Body of pancreas (tissue), 4 donors: ENCODE measurements at regions not wholly inside any gene's neighbourhood (a gene's known extent, or its start where the extent isn't known, plus 50 kb on each side); places are given as distances from the start of the nearest gene placed in this dataset.

Source experiments
- ATAC-seq: fragments of 150-250 bp; one replicate; pipeline ENCODE4 v1.9.1; 2016
- DNase-seq, 4 donors: peaks; one replicate each; pipeline ENCODE4 v3.0.0-alpha.2; 2019
- H3K27ac ChIP-seq, 4 donors: fragments of 200-600 bp; sonication (generic); 1 replicate in 3 of 4; 2 replicates in 1 of 4; pipeline versions ENCODE4 v1.5.1 to v1.6.1; 2016 to 2019; ENCODE audit warnings: mild to moderate bottlenecking in 1 of 4, mixed read lengths in 1 of 4, moderate library complexity in 1 of 4
- H3K27me3 ChIP-seq, 2 donors: fragments of 200-600 bp; sonication (generic); one replicate each; pipeline ENCODE4 v1.6.0; 2016; ENCODE audit warnings: mild to moderate bottlenecking in 1 of 2
- H3K36me3 ChIP-seq, 2 donors: fragments of 200-600 bp; sonication (generic); replicated peaks in 1 of 2; 2 replicates each; pipeline ENCODE4 v1.5.1; 2016; ENCODE audit warnings: low read depth in 2 of 2; ENCODE audit not compliant: insufficient read depth in 1 of 2
- H3K4me1 ChIP-seq: fragments of 200-600 bp; sonication (generic); one replicate; pipeline ENCODE4 v1.6.0; 2016
- H3K4me3 ChIP-seq, 2 donors: fragments of 200-600 bp; sonication (generic); 1 replicate in 1 of 2; 2 replicates in 1 of 2; pipeline ENCODE4 v1.5.1; 2016 to 2019
- H3K9me3 ChIP-seq, 3 donors: fragments of 200-600 bp; sonication (generic); 1 replicate in 2 of 3; 2 replicates in 1 of 3; pipeline ENCODE4 v1.5.1; 2016
- POLR2A ChIP-seq, 3 donors: fragments of 450-650 bp; IDR thresholded peaks; one replicate each; pipeline ENCODE4 v1.6.1; 2016; ENCODE audit warnings: antibody characterized with exemption in 3 of 3, mild to moderate bottlenecking in 2 of 3
- WGBS, 2 donors: methylation state at CpG; one replicate each; pipeline ENCODE4 v1.1.5; 2017; 5-methylcytosine and 5-hydroxymethylcytosine counted together
- intact Hi-C: fragments of 100-400 bp; cut with DNase I; formaldehyde crosslinking; loops from one replicate; pipeline ENCODE4 v1.15.1; 2023
- TF ChIP-seq, protein P1 (sequence below), 7 experiments: fragments of 450-650 bp in 4 of 7; fragments of 200-600 bp in 3 of 7; sonication (generic) in 3 of 7; IDR thresholded peaks; one replicate each; pipeline ENCODE4 v1.5.1; 2016 to 2019; ENCODE audit warnings: antibody characterized with exemption in 7 of 7

DNA sequence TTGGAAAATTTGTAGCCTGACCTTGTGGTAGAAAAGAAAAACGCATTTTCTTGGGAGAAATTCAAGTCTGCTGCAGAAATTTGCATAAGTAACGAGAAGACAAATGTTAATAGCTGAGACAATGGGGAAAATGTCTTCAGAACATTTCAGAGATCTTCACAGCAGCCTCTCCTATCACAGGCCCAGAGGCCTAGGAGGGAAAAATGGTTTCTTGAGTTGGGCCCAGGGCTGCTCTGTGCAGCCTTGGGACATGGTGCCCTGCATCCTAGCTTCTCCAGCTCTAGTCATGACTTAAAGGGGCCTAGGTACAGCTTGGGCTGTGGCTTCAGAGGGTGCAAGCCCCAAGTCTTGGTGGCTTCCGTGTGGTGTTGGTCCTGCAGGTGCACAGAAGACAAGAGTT, 104.2 kb downstream of the ZNF621 start:
- H3K9me3 ChIP-seq, result peaks cover 0 to 10% (median 0%) of the 10 kb centered on the region in 3 donors
- intact Hi-C loops, result no loop called here
- TF ChIP-seq, protein P1, sequence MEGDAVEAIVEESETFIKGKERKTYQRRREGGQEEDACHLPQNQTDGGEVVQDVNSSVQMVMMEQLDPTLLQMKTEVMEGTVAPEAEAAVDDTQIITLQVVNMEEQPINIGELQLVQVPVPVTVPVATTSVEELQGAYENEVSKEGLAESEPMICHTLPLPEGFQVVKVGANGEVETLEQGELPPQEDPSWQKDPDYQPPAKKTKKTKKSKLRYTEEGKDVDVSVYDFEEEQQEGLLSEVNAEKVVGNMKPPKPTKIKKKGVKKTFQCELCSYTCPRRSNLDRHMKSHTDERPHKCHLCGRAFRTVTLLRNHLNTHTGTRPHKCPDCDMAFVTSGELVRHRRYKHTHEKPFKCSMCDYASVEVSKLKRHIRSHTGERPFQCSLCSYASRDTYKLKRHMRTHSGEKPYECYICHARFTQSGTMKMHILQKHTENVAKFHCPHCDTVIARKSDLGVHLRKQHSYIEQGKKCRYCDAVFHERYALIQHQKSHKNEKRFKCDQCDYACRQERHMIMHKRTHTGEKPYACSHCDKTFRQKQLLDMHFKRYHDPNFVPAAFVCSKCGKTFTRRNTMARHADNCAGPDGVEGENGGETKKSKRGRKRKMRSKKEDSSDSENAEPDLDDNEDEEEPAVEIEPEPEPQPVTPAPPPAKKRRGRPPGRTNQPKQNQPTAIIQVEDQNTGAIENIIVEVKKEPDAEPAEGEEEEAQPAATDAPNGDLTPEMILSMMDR (IDR thresholded peaks at IDR 0.05), result no peak
- TF ChIP-seq POLR2A (IDR thresholded peaks at IDR 0.05), result no peak
- ATAC-seq, result no peak
- DNase-seq, result no peak
- 64 to 70% methylated on average over 3 of the region's 3 CpGs for WGBS, 2 donors
- no peak overlapping the region for H3K27ac ChIP-seq
- H3K36me3 ChIP-seq, result no peaks in the 10 kb centered on the region
- H3K4me1 ChIP-seq, result no peaks in the 10 kb centered on the region
- no peak overlapping the region for H3K4me3 ChIP-seq
- no peaks in the 10 kb centered on the region for H3K27me3 ChIP-seq

DNA sequence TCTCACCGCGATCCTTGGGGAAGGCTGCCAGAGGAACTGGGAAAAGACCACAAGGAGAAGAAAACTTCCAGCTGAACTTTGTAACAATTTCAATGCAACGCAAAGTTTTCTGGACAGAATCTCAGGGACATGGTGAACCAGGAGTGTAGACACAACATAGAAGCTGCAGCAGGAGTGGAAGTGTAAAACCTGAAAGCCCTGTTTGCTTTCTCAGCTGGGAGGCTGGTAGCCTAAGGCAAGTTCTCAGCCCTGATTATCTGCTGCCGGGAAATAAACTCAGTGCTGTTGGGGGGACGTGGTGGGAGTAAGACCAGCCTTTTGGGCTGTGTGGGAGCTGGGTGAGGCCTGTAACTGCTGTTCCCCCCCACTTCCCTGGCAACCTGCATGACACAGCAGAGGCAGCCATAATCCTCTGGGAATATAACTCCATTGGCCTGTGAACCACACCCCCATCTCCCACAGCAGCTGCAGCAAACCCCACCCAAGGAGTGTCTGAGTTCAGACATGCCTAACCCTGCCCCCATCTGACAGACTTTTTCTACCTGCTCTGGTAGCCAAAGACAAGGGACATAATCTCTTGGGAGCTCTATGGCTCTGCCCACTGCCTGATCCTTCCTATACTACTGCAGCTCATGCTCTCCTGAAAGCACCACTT, 106.7 kb downstream of the ZNF621 start:
- Histone ChIP-seq H3K27me3 (no peaks in the 10 kb centered on the region), H3K36me3 (no peaks in the 10 kb centered on the region), H3K27ac (no peak overlapping the region), H3K9me3 (peaks cover 0 to 10% (median 0%) of the 10 kb centered on the region in 3 donors), H3K4me1 (no peaks in the 10 kb centered on the region), H3K4me3 (no peak overlapping the region)
- WGBS, 2 donors, result 59 to 66% methylated on average over 5 of the region's 5 CpGs
- DNase-seq (no peak), ATAC-seq (no peak)
- intact Hi-C loops, result no loop called here
- TF ChIP-seq, protein P1 (IDR thresholded peaks at IDR 0.05), result no peak
- TF ChIP-seq POLR2A (IDR thresholded peaks at IDR 0.05), result no peak

DNA sequence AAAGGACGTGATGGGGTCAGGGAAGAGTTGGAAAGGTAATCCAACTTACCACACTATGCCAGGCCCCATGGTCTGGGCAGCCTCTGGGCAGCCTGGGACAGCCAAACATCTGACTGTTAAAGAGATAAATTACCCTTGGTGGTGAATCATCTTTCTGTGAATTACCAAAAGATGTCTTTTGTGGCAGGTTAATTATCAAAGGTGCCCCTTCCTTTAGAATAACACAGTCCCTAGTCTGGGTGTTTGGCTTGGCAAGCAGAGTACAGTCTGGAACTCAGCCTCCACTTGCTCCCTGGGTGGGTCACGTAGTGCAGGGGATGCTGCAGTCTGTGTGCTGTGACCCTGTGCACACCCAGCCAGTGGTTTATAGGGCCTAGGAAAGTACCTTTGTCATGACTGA, 113.1 kb downstream of the ZNF621 start:
- intact Hi-C loops, result no loop called here
- Histone ChIP-seq H3K36me3 (no peaks in the 10 kb centered on the region), H3K9me3 (no peaks in the 10 kb centered on the region), H3K4me1 (no peaks in the 10 kb centered on the region), H3K27ac (no peak overlapping the region), H3K4me3 (no peak overlapping the region), H3K27me3 (no peaks in the 10 kb centered on the region)
- TF ChIP-seq, protein P1 (IDR thresholded peaks at IDR 0.05), result no peak
- no peak for TF ChIP-seq POLR2A (IDR thresholded peaks at IDR 0.05)
- ATAC-seq (no peak), DNase-seq (no peak)
- WGBS, 2 donors, result 68 to 71% methylated on average over 2 of the region's 2 CpGs

DNA sequence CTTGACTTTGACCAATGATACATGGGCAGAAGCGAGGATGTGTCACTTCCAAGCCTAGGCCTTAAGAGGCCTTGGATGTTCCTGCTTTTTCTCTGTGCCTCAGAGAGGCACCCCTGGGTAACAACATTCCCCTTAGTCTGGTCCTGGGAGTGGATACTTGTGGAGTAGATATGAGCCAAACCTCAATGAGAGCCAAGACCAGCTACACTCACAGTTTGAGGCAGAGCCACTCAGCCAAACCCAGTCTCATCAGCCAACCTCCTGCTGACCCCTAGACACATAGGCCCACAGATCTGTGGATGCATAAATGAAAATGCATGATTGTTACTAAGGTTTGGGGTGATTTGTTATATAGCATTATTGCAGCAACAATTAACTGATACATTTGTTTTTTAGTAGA, 114.2 kb downstream of the ZNF621 start:
- ATAC-seq, result no peak
- no peaks in the 10 kb centered on the region for H3K4me1 ChIP-seq
- intact Hi-C loops, result no loop called here
- no peaks in the 10 kb centered on the region for H3K36me3 ChIP-seq
- no peaks in the 10 kb centered on the region for H3K27me3 ChIP-seq
- H3K9me3 ChIP-seq, result no peaks in the 10 kb centered on the region
- TF ChIP-seq, protein P1 (IDR thresholded peaks at IDR 0.05), result no peak
- TF ChIP-seq POLR2A (IDR thresholded peaks at IDR 0.05), result no peak
- WGBS, 2 donors, result 93 to 100% methylated on average over 1 of the region's 1 CpG
- H3K27ac ChIP-seq, result no peak overlapping the region
- DNase-seq, result no peak
- no peak overlapping the region for H3K4me3 ChIP-seq

DNA sequence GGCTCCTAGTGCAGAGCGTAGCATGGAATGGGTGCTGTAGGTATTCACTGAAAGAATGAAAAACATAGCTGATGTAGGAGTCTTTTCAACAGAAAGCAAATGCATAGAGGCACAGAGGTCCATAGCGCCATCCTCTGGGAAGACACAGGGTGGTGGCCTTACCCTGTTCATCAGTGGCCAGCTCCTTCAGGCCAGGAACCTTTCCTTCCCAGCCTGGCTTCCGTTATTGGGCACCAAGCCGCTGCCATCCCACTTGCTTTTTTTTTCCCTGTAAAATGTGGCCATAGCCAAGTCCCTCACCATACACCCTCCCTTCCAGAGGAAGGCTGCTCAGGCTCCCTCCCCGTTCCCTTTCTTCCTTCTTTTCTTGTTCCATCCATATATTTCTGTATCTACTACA, 118.1 kb downstream of the ZNF621 start:
- no peak for TF ChIP-seq POLR2A (IDR thresholded peaks at IDR 0.05)
- TF ChIP-seq, protein P1 (IDR thresholded peaks at IDR 0.05), result no peak

More for the DNA sequence above, 118.1 kb downstream of the ZNF621 start:
- intact Hi-C loops, result no loop called here
- H3K36me3 ChIP-seq, result no peaks in the 10 kb centered on the region
- ATAC-seq (no peak), DNase-seq (no peak)
- no peaks in the 10 kb centered on the region for H3K4me1 ChIP-seq
- H3K27ac ChIP-seq, result no peak overlapping the region
- no peaks in the 10 kb centered on the region for H3K9me3 ChIP-seq
- no peaks in the 10 kb centered on the region for H3K27me3 ChIP-seq
- WGBS, 2 donors, result 68 to 79% methylated on average over 5 of the region's 5 CpGs
- H3K4me3 ChIP-seq, result no peak overlapping the region
